HUDEP-2 (cell line): ENCODE measurements at regions not wholly inside any gene's neighbourhood (a gene's known extent, or its start where the extent isn't known, plus 50 kb on each side); places are given as distances from the start of the nearest gene placed in this dataset.
"Not testable (repeated sequence)": the region's sequence is repeated elsewhere in the genome, so short reads cannot be mapped to it uniquely, and the experiment has no call there.

Experiments
- DNase-seq, 76 experiments: peaks; one replicate each; lab custom pipeline; 2025; ENCODE audit not compliant: unreplicated experiment in 76 of 76; lab: John Stamatoyannopoulos, UW

DNA sequence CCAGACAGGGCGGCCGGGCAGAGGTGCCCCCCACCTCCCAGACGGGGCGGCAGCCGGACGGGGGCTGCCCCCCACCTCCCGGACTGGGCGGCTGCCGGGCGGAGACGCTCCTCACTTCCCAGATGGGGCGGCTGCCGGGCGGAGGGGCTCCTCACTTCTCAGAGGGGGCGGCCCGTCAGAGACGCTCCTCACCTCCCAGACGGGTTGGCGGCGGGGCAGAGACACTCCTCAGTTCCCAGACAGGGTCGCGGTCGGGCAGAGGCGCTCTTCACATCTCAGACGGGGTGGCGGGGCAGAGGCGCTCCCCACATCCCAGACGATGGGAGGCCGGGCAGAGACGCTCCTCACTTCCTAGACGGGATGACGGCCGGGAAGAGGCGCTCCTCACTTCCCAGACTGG is 68.5 kb upstream of the GPC4 start:
- DNase-seq: not testable (repeated sequence)

- no peak for DNase-seq
These were observed 67.0 kb upstream of the GPC4 start for GRCh38 chrX:133482056-133482952.

GRCh38 chrX:133477986-133478385 is 62.7 kb upstream of the GPC4 start:
- no peak for DNase-seq

DNA sequence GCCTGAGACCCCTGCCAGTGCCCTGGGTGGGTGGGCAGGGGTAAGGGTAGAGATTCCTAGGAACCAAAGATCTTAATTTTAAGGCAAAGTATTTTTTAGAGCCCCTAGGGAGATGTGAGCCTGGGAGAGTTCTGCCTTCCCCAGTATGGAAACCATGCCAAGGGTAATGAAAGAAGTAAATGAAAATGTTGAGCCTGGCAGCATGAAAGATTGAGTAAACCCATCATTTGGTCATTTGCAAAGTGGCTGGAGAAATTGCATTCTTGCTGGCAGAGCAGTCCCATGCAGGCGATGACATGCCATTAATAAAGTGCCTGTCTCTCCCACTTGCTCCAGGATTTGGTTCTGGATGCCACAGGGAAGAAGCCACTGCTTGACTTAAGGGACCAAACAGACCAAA is 60.7 kb upstream of the GPC4 start:
- no peak for DNase-seq

GRCh38 chrX:133475521-133475920 is 60.2 kb upstream of the GPC4 start:
- no peak for DNase-seq

DNA sequence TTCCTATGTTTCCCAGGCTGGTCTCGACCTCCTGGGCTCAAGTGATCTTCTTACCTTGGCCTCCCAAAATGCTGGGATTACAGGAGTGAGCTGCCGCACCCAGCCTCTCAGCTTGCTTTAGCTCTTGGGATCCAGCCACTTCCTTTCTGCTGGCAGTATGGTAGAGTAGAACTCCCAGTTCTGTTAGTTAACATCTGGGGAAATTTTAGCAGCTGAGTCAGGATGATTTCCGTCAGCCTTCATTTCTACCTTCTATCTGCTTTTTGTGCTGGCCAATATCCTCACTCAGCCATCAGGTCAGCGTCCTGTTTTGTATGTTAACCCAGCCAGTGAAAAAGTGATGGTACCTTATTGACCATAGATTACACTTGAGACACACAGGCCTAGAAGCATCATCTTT is 59.3 kb upstream of the GPC4 start:
- DNase-seq: no peak

GRCh38 chrX:133473451-133473850 is 58.2 kb upstream of the GPC4 start:
- no peak for DNase-seq

- peak in 2 of 76 experiments; percentile 0 to 1 for DNase-seq
These were observed 52.8 kb upstream of the GPC4 start for GRCh38 chrX:133468051-133468450.

- DNase-seq: no peak
These were observed 50.0 kb upstream of the GPC4 start for GRCh38 chrX:133465254-133465653.
